ENCODE measurements at regions not wholly inside any gene's neighbourhood (a gene's known extent, or its start where the extent isn't known, plus 50 kb on each side); places are given as distances from the start of the nearest gene placed in this dataset.

DNA sequence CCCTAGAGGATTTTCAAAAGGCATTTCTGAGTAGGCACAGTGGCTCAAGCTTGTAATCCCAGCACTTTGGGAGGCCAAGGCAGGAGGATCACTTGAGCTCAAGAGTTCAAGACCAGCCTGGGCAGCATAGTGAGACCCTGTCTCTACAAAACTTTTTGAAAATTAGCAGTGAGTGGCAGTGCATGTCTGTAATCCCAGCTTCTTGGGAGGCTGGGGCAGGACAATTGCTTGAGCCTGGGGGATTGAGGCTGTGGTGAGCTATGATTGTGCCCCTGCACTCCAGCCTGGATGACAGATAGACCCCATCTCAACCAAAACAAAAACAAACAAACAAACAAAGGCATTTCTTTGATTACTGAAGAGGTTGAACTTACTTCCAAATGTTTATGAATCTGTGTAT is 201.4 kb downstream of the KIF26A start:
- Histone ChIP-seq H3K4me3 (replicated peaks in 1 of 2; ENCODE audit: low read depth in 1 of 2, low read length in 2 of 2) (no peak overlapping the region), H3K27me3 (ENCODE audit: insufficient read depth, low read length) (no peaks in the 10 kb centered on the region; the same call in 1 of the 2 replicates), H2AFZ (ENCODE audit: low read depth, low read length, poor library complexity, severe bottlenecking) (no peak overlapping the region), H3K4me1 (ENCODE audit: control insufficient read depth in 1 of 2, insufficient read depth in 2 of 2, low read length in 2 of 2) (peaks cover 4 to 12% of the 10 kb centered on the region in 2 experiments; a peak in 3 of 4 replicates), H4K20me1 (ENCODE audit: insufficient read depth) (no peaks in the 10 kb centered on the region), H3K9me2 (ENCODE audit: insufficient read depth) (no peaks in the 10 kb centered on the region), H3K9ac (ENCODE audit: low read length) (no peak overlapping the region), H3K27ac (ENCODE audit: low read depth, low read length) (no peak overlapping the region), H3K36me3 (ENCODE audit: control insufficient read depth in 1 of 2, insufficient read depth in 2 of 2, low read length in 2 of 2) (no peaks in the 10 kb centered on the region), H3K79me2 (ENCODE audit: insufficient read depth, low read length) (no peaks in the 10 kb centered on the region), H3K4me2 (ENCODE audit: low read length) (no peak overlapping the region), H3K9me3 (ENCODE audit: control insufficient read depth in 1 of 2, insufficient read depth in 1 of 2, low read depth in 1 of 2, low read length in 2 of 2) (peaks cover 0 to 7% of the 10 kb centered on the region in 2 experiments; a peak in 1 of 4 replicates)
- intact Hi-C loops (cut with micrococcal nuclease) = no loop called here
- DNase-seq (ENCODE audit: low read depth, low spot score) (no peak), ATAC-seq (no peak)
- CTCF ChIA-PET = no interaction called here
- POLR2A ChIA-PET = no interaction called here
- RAD21 ChIA-PET (ENCODE audit: low non-redundant PET in 1 of 2, low total read pairs in 2 of 2, uncharacterized antibody in 2 of 2, unreplicated experiment in 2 of 2) = no interaction called here
- TF ChIP-seq ZFX (IDR thresholded peaks at IDR 0.05) (no peak), EGR1 (IDR thresholded peaks at IDR 0.05; ENCODE audit: low read depth) (no peak), SP1 (IDR thresholded peaks at IDR 0.05; ENCODE audit: low read depth) (no peak), ELF1 (IDR thresholded peaks at IDR 0.05; ENCODE audit: borderline replicate concordance, low read depth) (no peak), EZH2 (IDR thresholded peaks at IDR 0.05) (no peak), POLR2A (IDR thresholded peaks at IDR 0.05; ENCODE audit: borderline replicate concordance, extremely low read depth, insufficient read depth, insufficient read length) (no peak)
- TF ChIP-seq, protein P1, sequence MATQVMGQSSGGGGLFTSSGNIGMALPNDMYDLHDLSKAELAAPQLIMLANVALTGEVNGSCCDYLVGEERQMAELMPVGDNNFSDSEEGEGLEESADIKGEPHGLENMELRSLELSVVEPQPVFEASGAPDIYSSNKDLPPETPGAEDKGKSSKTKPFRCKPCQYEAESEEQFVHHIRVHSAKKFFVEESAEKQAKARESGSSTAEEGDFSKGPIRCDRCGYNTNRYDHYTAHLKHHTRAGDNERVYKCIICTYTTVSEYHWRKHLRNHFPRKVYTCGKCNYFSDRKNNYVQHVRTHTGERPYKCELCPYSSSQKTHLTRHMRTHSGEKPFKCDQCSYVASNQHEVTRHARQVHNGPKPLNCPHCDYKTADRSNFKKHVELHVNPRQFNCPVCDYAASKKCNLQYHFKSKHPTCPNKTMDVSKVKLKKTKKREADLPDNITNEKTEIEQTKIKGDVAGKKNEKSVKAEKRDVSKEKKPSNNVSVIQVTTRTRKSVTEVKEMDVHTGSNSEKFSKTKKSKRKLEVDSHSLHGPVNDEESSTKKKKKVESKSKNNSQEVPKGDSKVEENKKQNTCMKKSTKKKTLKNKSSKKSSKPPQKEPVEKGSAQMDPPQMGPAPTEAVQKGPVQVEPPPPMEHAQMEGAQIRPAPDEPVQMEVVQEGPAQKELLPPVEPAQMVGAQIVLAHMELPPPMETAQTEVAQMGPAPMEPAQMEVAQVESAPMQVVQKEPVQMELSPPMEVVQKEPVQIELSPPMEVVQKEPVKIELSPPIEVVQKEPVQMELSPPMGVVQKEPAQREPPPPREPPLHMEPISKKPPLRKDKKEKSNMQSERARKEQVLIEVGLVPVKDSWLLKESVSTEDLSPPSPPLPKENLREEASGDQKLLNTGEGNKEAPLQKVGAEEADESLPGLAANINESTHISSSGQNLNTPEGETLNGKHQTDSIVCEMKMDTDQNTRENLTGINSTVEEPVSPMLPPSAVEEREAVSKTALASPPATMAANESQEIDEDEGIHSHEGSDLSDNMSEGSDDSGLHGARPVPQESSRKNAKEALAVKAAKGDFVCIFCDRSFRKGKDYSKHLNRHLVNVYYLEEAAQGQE (IDR thresholded peaks at IDR 0.05; ENCODE audit: low read depth) = no peak
- TF ChIP-seq, protein P2, sequence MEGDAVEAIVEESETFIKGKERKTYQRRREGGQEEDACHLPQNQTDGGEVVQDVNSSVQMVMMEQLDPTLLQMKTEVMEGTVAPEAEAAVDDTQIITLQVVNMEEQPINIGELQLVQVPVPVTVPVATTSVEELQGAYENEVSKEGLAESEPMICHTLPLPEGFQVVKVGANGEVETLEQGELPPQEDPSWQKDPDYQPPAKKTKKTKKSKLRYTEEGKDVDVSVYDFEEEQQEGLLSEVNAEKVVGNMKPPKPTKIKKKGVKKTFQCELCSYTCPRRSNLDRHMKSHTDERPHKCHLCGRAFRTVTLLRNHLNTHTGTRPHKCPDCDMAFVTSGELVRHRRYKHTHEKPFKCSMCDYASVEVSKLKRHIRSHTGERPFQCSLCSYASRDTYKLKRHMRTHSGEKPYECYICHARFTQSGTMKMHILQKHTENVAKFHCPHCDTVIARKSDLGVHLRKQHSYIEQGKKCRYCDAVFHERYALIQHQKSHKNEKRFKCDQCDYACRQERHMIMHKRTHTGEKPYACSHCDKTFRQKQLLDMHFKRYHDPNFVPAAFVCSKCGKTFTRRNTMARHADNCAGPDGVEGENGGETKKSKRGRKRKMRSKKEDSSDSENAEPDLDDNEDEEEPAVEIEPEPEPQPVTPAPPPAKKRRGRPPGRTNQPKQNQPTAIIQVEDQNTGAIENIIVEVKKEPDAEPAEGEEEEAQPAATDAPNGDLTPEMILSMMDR (IDR thresholded peaks at IDR 0.05 in 2 of 3, conservative IDR thresholded peaks at IDR 0.05 in 1 of 3; ENCODE audit: borderline replicate concordance in 1 of 3, insufficient read depth in 1 of 3, low read depth in 2 of 3, low read length in 2 of 3) = no peak
- BruUV-seq (replicated peaks) = no TSS peak
